Activated T-cell treated with anti-CD3 and anti-CD28 coated beads, Interleukin-2, amount 50 U/mL, for 24 hours (primary cell): ENCODE measurements at regions not wholly inside any gene's neighbourhood (a gene's known extent, or its start where the extent isn't known, plus 50 kb on each side); places are given as distances from the start of the nearest gene placed in this dataset.

Experiments
- DNase-seq: peaks from one replicate; pipeline ENCODE4 v3.0.0-alpha.2; 2020
- H3K27ac Mint-ChIP-seq: 2 replicates; pipeline ENCODE4 v1.8.0; 2020; ENCODE audit warnings: mild to moderate bottlenecking, mixed read lengths
- H3K27me3 Mint-ChIP-seq: 2 replicates; pipeline ENCODE4 v1.8.0; 2020; ENCODE audit warnings: mixed read lengths
- H3K36me3 Mint-ChIP-seq: 2 replicates; pipeline ENCODE4 v1.8.0; 2020; ENCODE audit warnings: low read depth, mixed read lengths
- H3K4me1 Mint-ChIP-seq: 2 replicates; pipeline ENCODE4 v1.8.0; 2020; ENCODE audit warnings: low read depth, mixed read lengths
- H3K4me3 Mint-ChIP-seq: 2 replicates; pipeline ENCODE4 v1.8.0; 2020; ENCODE audit warnings: mild to moderate bottlenecking, moderate library complexity, mixed read lengths
- H3K9me3 Mint-ChIP-seq: 2 replicates; pipeline ENCODE4 v1.8.0; 2020; ENCODE audit warnings: mixed read lengths

DNA sequence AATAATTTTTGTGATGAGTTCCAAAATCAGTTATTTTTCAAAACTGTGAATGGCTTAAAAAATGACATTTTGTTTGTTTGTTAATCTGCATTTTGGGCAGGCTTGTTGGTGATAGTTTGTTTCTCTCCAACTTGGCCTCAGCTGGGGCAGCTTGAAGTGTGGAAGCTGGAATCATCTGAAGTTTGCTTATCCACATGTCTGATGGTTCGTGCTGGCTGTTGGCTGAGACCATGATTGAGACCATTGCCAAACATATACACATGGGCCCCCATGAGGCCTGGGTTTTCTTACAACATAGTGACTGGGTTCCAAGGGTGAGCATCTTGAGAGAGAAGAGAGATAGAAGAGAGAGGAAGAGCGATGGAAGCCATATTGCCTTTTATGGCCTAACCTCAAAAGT, 201.2 kb downstream of the NDFIP2 start:
- H3K9me3 Mint-ChIP-seq = peaks cover 3% of the 10 kb centered on the region
- H3K4me3 Mint-ChIP-seq = no peak overlapping the region
- no peak for DNase-seq
- no peak overlapping the region for H3K27ac Mint-ChIP-seq
- no peaks in the 10 kb centered on the region for H3K4me1 Mint-ChIP-seq
- no peaks in the 10 kb centered on the region for H3K36me3 Mint-ChIP-seq
- H3K27me3 Mint-ChIP-seq = no peaks in the 10 kb centered on the region

DNA sequence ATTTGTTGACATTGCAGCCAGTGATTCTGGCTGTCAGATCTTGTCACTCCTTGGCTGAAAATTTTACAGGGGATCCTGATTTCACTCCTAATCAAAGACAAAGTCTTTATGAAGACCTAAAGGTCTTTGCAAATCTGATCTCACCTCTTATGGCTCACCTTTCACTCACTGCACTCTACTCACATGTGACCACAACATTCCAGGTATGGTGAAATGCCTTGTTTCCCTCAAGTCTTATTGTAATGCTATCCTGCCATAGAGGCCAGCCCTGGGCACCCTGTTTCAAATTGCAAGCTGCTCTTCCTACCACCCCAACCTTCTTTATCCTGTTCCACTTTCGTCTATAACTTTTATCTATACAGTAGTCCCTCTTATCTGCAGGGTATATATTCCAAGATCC, 200.1 kb downstream of the NDFIP2 start:
- Mint-ChIP-seq H3K27me3 (no peaks in the 10 kb centered on the region), H3K36me3 (no peaks in the 10 kb centered on the region), H3K27ac (no peak overlapping the region), H3K4me3 (no peak overlapping the region), H3K9me3 (peaks cover 3% of the 10 kb centered on the region), H3K4me1 (no peaks in the 10 kb centered on the region)
- no peak for DNase-seq

- H3K4me3 Mint-ChIP-seq = no peak overlapping the region
- no peak overlapping the region for H3K27ac Mint-ChIP-seq
- no peaks in the 10 kb centered on the region for H3K36me3 Mint-ChIP-seq
- no peaks in the 10 kb centered on the region for H3K4me1 Mint-ChIP-seq
- no peaks in the 10 kb centered on the region for H3K27me3 Mint-ChIP-seq
- DNase-seq = no peak
- H3K9me3 Mint-ChIP-seq = peaks cover 3% of the 10 kb centered on the region
Measured at GRCh38 chr13:79680485-79680884, 199.5 kb downstream of the NDFIP2 start.

- Mint-ChIP-seq H3K27me3 (no peaks in the 10 kb centered on the region), H3K4me1 (no peaks in the 10 kb centered on the region), H3K36me3 (no peaks in the 10 kb centered on the region), H3K27ac (no peak overlapping the region), H3K4me3 (no peak overlapping the region), H3K9me3 (peaks cover 3% of the 10 kb centered on the region)
- peak; percentile 32 for DNase-seq
Measured at GRCh38 chr13:79679334-79679733, 198.4 kb downstream of the NDFIP2 start.

GRCh38 chr13:79678100-79678499, 197.1 kb downstream of the NDFIP2 start:
- H3K27ac Mint-ChIP-seq = no peak overlapping the region
- H3K4me3 Mint-ChIP-seq = no peak overlapping the region
- H3K9me3 Mint-ChIP-seq = peaks cover 3% of the 10 kb centered on the region
- DNase-seq = no peak
- no peaks in the 10 kb centered on the region for H3K4me1 Mint-ChIP-seq
- no peaks in the 10 kb centered on the region for H3K36me3 Mint-ChIP-seq
- no peaks in the 10 kb centered on the region for H3K27me3 Mint-ChIP-seq

DNA sequence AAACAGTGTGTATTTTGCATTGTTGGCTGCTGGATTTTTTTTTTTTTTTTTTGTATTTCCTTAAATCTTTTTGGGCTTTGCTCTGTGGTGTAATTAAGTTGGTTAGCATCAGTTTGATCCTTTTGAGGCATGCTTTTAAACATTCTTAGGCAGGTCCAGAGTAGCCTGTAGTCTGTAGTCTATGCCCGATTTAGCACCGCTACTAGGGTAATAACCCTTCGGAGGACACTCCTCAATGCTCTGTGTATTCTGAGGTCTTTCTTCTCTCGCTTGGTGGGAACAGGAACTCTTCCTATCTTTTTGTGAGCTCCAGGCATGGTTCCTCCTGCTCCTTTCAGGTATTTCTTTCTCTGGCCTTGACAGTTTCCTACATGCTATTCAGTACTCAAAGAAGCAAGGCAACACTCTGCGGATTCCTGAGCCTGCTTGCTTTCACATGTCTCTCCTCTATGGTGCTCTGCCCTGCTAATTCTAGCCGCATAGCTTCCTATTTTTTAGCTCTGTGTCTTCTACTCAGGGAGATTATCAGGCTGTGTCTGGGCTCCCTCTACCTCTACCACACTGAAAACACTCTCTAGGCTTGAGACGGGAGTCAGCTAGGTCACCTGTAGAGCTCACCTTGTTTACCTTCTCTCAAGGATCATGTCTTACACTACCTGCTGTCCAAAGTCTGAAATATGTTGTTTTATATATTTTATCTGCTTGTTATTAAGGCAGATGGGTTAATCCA, 195.1 kb downstream of the NDFIP2 start:
- no peak overlapping the region for H3K4me3 Mint-ChIP-seq
- DNase-seq = no peak
- no peaks in the 10 kb centered on the region for H3K27me3 Mint-ChIP-seq
- H3K4me1 Mint-ChIP-seq = no peaks in the 10 kb centered on the region
- H3K36me3 Mint-ChIP-seq = no peaks in the 10 kb centered on the region
- H3K9me3 Mint-ChIP-seq = no peaks in the 10 kb centered on the region
- H3K27ac Mint-ChIP-seq = no peak overlapping the region

- H3K4me1 Mint-ChIP-seq = no peaks in the 10 kb centered on the region
- no peak for DNase-seq
- H3K27ac Mint-ChIP-seq = no peak overlapping the region
- no peaks in the 10 kb centered on the region for H3K36me3 Mint-ChIP-seq
- H3K4me3 Mint-ChIP-seq = no peak overlapping the region
- H3K9me3 Mint-ChIP-seq = no peaks in the 10 kb centered on the region
- no peaks in the 10 kb centered on the region for H3K27me3 Mint-ChIP-seq
Measured at GRCh38 chr13:79674765-79675515, 194.0 kb downstream of the NDFIP2 start.

DNA sequence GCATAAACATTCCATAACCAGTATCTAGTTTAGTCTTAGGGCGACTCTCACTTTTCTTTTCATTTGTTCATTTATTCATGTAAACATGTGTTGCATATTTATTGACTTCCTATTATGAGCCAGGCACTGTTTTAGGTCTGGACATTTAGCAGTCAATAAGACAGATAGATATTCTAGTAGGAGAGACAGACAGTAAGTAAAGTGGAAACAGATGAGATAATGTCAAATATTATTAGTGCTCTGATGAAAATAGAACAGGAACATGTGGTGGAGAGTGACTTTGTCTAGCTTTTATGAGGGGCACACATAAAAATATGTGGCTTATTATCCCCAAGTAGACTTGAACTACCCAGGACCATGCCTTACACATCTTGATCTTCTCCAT, 193.0 kb downstream of the NDFIP2 start:
- no peak for DNase-seq
- Mint-ChIP-seq H3K9me3 (no peaks in the 10 kb centered on the region), H3K27ac (no peak overlapping the region), H3K27me3 (no peaks in the 10 kb centered on the region), H3K4me3 (no peak overlapping the region), H3K36me3 (no peaks in the 10 kb centered on the region), H3K4me1 (no peaks in the 10 kb centered on the region)

DNA sequence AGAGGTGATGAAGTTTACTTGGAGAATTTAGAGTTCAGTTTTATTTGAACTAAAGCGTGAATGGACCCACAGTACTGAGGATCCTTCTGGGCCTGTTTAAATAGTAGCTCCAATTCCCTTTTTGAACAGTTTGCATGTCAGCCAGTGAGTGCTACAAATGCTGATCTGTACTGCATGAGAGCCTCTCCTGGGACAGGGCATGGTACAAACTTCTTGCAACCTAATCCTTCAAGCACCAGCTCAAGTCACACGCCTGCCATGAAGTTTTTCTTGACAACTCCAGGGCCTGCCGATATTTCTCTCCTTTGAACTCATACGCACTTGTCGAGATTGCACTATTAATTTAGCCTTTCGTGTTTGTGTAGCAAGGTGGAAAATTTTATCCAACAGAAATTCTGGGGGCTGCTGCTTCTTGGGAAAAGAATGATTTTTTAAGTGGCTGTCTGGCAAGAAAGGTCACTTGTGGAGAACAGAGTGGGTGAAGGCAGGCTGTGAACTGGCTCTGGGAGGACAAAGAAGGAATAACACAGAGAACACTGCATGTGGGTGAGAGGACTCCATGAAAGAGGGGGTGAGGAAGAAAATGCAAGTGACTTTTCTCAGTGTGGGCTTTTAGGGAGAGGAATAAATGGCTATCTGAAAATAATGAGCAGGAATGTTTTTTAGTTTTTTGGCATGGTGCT, 192.5 kb downstream of the NDFIP2 start:
- no peaks in the 10 kb centered on the region for H3K36me3 Mint-ChIP-seq
- H3K9me3 Mint-ChIP-seq = no peaks in the 10 kb centered on the region
- H3K27ac Mint-ChIP-seq = no peak overlapping the region
- no peaks in the 10 kb centered on the region for H3K4me1 Mint-ChIP-seq
- H3K4me3 Mint-ChIP-seq = no peak overlapping the region
- DNase-seq = no peak
- H3K27me3 Mint-ChIP-seq = peaks cover 1% of the 10 kb centered on the region

DNA sequence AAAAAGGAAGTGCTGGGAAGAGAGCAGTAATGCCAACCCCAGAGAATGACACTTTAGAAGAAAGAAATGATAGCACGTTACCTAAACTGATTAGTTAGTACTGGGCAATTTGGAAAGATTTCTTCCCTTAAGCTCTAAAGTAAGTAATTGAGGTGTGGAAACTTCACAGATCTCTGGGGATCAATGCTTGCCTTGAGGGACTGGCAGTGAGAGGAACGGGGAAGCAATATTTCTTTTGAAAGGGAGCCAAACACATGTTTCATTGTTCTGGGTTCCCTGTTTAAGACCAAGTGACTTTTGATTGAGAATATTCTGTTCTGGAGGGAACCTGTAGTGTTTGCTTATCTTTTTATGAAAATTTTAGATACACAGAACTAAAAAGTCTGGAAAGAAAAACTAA, 190.5 kb downstream of the NDFIP2 start:
- Mint-ChIP-seq H3K27ac (no peak overlapping the region), H3K9me3 (no peaks in the 10 kb centered on the region)

DNA sequence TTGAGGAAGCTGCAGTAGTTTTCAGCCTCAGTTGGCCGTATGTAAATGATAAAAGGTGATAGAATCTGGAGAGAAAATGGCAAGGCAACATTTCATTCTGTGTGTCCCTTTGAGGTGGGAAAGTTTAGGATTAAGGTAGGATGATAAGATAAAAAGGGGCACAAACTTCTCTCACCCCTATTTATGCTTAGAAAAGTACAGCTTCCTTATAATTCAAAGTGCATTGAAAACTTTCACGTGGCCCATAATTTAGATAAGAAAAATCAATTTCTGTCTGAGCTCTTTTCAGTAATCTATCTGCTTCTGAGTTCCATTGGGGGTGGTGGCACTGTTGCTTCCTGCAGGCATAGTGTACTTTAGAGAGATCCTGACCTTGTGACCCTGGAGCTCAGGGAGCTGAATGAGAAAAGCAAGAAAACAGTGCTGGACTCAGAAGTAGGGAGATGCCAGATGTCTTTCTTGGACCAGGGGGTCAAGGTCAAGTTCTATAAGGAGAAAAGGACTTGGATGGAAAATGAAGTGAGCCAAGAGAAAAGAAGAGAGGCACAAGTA, 187.3 kb downstream of the NDFIP2 start:
- H3K4me3 Mint-ChIP-seq = no peak overlapping the region
- DNase-seq = no peak
- no peaks in the 10 kb centered on the region for H3K4me1 Mint-ChIP-seq
- no peak overlapping the region for H3K27ac Mint-ChIP-seq
- H3K36me3 Mint-ChIP-seq = no peaks in the 10 kb centered on the region
- peaks cover 5% of the 10 kb centered on the region for H3K27me3 Mint-ChIP-seq
- H3K9me3 Mint-ChIP-seq = no peaks in the 10 kb centered on the region

More for the DNA sequence above, 190.5 kb downstream of the NDFIP2 start:
- DNase-seq = no peak
- H3K36me3 Mint-ChIP-seq = no peaks in the 10 kb centered on the region
- no peak overlapping the region for H3K4me3 Mint-ChIP-seq
- peaks cover 5% of the 10 kb centered on the region for H3K27me3 Mint-ChIP-seq
- no peaks in the 10 kb centered on the region for H3K4me1 Mint-ChIP-seq

- Mint-ChIP-seq H3K36me3 (no peaks in the 10 kb centered on the region), H3K27ac (no peak overlapping the region)
- DNase-seq = no peak
Measured at GRCh38 chr13:79667771-79668170, 186.8 kb downstream of the NDFIP2 start.

GRCh38 chr13:79663977-79664636, 183.2 kb downstream of the NDFIP2 start:
- H3K27me3 Mint-ChIP-seq = peaks cover 8% of the 10 kb centered on the region
- no peak overlapping the region for H3K27ac Mint-ChIP-seq
- H3K4me1 Mint-ChIP-seq = peaks cover 1% of the 10 kb centered on the region
- no peaks in the 10 kb centered on the region for H3K9me3 Mint-ChIP-seq
- no peak for DNase-seq
- no peaks in the 10 kb centered on the region for H3K36me3 Mint-ChIP-seq
- no peak overlapping the region for H3K4me3 Mint-ChIP-seq

More at GRCh38 chr13:79667771-79668170, 186.8 kb downstream of the NDFIP2 start:
- no peak overlapping the region for H3K4me3 Mint-ChIP-seq
- H3K4me1 Mint-ChIP-seq = no peaks in the 10 kb centered on the region
- peaks cover 5% of the 10 kb centered on the region for H3K27me3 Mint-ChIP-seq
- no peaks in the 10 kb centered on the region for H3K9me3 Mint-ChIP-seq

GRCh38 chr13:79663435-79663834, 182.5 kb downstream of the NDFIP2 start:
- Mint-ChIP-seq H3K4me1 (peaks cover 1% of the 10 kb centered on the region), H3K27me3 (peaks cover 9% of the 10 kb centered on the region), H3K36me3 (no peaks in the 10 kb centered on the region), H3K27ac (no peak overlapping the region), H3K4me3 (no peak overlapping the region), H3K9me3 (no peaks in the 10 kb centered on the region)
- DNase-seq = no peak
